GM18508 (cell line): ENCODE measurements at regions not wholly inside any gene's neighbourhood (a gene's known extent, or its start where the extent isn't known, plus 50 kb on each side); places are given as distances from the start of the nearest gene placed in this dataset.

Source experiments
- ATAC-seq: cut with Tn5 transposase; IDR thresholded peaks from one replicate; pipeline ENCODE4 v1.9.1; 2021; ENCODE audit warnings: moderate number of reproducible peaks; ENCODE audit not compliant: insufficient read depth, unreplicated experiment

DNA sequence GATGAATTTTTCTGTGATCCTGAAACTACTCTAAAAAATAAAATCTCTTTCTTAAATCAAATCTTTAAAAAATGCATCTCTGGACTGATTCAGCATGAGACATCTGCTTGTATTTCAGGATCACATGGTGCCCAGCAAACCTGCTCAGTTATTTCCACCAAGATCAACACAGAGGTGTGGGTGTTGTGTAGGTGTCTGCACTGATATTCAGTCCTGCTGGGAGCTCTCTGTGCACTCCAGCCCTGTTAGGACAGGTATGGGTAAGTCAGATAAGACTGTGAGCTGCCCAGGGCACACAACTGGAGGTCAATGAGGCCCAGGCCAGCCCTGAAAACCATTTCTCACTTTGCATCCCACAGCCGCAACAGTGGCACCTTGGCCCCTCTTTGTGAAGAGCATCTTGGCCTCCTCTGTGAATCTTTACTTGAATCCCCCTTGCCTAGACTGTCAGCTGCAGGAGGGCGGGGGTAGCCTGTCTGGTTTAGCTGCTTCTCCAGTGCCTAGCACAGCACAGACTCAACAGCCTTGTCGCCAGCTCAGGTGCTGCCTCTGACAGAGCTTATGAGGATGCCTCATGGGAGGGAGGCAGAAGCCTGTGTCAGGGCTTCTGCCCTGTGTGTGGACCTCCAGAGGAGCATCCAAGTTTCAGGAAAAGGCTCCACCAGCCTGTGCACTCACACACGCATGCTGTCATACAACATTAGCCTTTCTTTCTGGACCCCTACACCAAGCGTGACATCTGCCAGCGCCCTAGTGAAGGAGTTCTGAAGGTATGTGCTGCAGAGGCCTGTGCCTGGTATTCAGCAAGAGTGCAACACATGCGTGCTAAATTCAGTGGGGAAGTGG is 187.6 kb upstream of the CST7 start:
- no peak for ATAC-seq

DNA sequence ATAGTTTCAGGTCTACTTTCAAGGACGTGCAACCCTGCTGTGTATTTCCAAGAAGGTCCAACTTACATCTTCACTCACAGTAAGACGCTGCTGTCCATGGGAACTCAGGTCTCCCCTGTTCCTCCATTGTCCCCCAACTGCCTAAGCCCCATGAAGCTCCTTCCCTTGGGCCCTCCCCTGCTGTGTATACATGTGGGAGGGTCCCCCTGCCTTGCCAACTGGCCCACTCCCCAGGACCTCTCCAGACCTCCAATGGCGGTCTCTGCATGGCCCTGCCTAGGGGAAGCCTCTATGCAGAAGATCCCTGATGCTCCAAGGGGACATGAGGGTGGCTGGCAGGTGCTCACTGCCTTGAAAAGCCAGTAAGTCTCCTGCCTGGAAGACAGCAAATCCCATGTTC is 186.7 kb upstream of the CST7 start:
- no peak for ATAC-seq

GRCh38 chr20:24762791-24763350 is 186.2 kb upstream of the CST7 start:
- ATAC-seq = no peak

DNA sequence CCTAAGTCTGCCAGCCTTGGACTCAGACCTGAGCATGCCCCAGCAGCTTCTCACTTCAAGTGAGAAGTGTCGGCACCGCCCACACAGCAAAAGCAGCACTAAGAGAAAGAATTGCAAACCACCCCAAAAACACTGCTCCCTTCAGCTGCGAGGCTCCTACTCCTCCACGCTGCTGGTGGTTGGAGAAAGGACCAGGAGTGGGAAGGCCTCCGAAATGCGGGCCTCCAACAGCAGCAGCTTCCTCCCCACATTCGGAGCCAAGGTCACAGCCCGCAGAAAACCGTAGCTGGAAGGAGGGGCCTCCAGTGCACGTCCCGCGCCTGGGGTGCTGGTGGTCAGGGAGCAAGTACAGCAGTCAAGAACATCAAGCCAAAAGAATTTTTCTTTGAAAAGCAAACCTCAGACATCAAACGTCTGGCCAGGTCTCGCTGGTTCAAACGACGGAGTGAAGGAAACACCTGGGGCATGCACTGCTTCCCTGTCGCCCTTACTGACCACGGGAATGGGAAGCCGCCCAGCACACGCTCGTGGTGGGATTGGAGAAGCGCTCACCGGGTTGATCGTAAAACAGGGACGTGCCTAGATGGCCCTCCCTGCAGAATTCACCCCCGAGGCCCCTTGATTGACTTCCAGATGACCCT is 185.6 kb upstream of the CST7 start:
- ATAC-seq = no peak

GRCh38 chr20:24764027-24764793 is 184.9 kb upstream of the CST7 start:
- ATAC-seq = no peak

DNA sequence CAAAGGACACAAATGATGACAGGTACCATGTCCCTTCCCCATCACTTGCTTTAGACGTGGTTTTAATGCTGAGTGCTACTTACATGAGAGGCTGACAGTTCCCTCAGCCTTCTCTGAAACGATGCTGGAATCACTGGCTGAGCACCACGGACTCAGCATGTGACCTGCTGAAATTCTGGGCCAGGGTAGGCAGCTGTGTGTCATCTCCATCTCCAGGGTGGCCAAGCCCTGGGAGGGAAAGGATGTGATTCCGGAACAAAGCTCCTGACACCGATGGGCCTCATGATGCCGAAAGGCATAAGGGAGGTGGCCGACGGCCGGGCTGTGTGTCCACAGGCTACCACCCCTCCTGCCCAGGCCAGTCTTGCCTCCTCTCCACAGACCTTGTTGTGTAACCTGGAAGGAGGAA is 184.3 kb upstream of the CST7 start:
- no peak for ATAC-seq

DNA sequence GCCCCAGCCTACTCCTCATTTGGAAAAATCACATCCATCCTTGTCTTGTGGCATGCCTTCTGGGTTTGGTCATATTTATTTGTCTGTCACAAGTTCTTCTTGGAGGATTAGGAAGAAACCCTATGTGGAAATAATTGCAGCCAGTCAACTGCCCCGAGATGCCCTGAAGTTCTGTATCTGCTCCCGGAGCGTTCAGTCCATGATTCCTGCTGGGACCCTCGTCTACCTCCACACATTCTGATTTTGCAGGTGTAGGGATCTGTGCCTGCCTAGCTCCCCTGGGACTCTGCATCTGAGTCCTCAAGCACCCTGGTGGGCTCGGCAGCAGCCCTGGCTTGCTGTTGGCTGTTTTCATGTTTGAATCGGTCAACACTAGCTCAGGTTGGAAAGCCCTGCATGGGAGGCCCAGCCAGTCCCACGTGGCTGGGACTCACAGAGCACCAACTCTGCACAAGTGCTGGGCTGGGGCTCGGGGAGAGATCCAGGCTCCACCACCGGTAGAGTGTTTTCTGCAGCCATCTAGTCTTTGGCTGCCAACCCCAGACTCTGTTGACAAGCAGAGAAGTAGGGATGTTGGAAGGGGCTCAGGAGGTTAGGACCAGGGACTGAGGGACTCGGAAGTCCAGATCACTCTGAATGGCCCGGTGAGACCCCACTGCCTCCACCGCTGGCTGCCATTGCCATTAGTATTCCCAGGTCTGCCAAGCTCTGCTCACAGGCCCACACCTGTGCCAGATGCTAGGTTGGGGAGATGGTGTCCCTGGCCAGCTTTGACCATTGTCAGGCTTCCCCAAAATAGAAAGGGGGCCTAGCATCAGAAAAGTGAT is 183.5 kb upstream of the CST7 start:
- ATAC-seq = no peak

DNA sequence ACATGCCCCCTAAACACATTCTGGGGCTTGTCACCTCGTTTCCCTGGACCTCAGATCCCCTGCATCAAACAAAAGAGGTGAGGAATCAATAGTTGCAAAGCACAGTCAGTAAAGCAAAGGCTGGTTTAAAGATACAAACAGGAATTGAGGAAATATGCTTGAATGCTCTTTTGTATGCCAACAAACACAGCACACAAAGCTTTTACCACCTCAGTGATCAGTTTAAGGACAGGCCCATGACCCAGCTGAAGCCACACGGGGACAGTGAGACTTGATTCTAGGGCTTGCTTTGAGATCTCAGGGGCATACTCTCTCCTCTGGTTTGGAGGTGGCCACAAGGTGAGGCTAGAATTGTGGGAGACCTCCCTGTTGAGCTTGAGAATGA is 182.9 kb upstream of the CST7 start:
- ATAC-seq = no peak

- ATAC-seq = no peak
These were observed 182.0 kb upstream of the CST7 start for GRCh38 chr20:24766826-24767622.

DNA sequence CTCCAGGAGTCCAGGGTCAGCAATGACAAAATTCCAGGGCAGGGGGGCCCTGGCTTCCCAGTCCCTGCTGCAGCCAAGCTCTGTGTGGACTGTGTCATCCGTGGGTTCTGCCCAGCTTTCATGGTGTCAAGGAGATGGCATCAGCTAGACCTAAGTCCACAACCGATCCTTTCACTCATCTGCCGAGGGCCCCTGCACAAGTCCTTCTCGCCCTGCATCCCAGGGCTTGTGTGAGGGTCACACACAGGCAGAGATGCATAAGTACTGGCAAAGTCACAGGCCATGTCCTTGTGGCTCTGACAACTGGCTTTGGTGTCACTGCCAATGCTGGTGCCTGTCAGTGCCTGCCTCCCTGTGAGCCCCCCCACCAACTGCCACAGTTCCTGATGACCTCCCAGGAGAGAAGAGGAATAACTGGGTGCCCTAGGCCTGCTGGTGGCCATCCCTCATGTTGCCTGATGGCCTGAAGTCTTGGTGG is 181.4 kb upstream of the CST7 start:
- ATAC-seq = no peak

- ATAC-seq = no peak
These were observed 180.8 kb upstream of the CST7 start for GRCh38 chr20:24768201-24768636.

- no peak for ATAC-seq
These were observed 180.1 kb upstream of the CST7 start for GRCh38 chr20:24768713-24769601.

DNA sequence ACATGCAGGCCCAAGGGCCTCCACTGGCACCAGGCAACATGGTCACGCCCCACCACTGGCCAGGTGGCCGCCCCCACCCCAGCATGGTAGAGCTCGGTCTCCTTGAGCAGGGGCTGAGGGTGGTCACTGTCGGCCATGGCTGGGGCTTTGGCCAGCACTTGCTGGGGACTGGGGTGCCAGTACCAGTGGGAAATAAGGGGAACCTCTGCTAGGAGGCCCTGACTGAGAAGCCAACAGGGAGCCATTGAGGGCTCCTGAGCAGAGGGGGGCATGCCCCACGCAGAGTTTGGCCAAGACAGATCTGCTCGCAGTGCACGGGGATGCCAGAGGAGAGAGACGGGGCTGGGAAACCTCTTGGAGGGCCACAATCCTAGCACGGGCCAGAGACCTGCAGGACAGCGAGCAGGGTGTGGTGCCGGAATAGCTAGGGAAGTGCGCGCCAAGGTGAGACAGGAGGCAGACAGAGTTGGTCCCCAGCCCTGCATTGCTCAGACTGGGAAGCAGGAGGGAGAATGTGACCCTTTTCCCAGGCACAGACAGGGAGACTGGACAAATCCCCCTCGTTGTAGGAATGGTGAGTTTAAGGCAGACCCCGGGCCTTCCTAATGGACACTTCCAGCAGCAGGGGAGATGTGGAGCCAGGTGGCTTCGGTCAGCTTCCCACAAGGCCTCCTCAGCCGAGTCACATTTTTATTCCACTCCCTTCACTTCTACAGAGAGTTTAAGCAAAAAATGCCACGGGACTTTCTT is 179.0 kb upstream of the CST7 start:
- no peak for ATAC-seq

DNA sequence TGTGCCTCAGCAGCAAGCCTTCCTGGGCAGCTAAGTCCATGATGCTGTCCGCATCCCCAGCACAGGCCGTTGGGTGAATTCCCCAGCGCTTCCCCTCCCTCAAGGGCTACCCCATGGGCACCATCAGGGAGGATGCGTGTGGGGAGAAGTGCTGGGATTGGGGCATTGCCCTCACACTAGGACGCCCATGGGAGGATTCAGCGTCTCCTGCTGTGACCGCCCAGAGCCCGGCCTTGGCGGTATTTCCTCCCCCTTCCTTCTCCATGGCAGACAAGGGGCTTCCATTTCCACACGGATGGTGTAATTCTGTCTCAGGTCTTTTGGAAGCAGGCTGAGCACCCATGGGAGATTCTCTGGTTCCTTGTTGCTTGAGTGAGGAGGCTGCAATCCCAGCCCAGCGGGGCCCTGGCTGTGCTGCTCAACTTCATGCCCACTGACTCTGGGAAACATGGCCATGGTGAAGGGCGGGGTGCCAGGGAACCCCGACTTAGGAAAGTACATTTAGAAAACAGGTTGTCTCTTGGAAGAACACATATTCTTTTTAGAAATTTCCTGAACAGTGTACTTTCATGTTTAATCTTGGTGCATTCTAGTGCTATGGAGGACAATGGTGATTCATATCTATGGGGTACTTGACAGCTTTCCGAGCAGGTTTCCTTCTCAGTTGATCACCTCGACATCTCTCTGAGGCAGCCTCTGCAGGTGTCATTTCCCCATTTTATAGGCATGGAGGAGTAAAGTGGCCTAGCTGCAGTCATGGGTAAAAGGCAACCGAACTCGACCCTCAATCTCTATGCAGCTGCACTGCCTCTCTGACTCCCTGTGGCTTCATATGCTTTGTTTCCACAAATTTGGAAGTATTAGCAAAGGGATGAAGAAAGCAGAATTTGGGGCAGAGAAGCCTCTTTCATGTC is 178.2 kb upstream of the CST7 start:
- no peak for ATAC-seq

GRCh38 chr20:24771542-24772061 is 177.5 kb upstream of the CST7 start:
- no peak for ATAC-seq

GRCh38 chr20:24772667-24773066 is 176.4 kb upstream of the CST7 start:
- no peak for ATAC-seq
